Stimulated activated CD8-positive, alpha-beta memory T cell treated with anti-CD3 and anti-CD28 coated beads, Interleukin-7, amount 100 ng/mL, for 4 hours (primary cell): ENCODE measurements at regions not wholly inside any gene's neighbourhood (a gene's known extent, or its start where the extent isn't known, plus 50 kb on each side); places are given as distances from the start of the nearest gene placed in this dataset.

Experiments used
- DNase-seq, 2 donors: peaks; one replicate each; pipeline ENCODE4 v3.0.0-alpha.2; 2020; ENCODE audit warnings: low read depth in 2 of 2

DNA sequence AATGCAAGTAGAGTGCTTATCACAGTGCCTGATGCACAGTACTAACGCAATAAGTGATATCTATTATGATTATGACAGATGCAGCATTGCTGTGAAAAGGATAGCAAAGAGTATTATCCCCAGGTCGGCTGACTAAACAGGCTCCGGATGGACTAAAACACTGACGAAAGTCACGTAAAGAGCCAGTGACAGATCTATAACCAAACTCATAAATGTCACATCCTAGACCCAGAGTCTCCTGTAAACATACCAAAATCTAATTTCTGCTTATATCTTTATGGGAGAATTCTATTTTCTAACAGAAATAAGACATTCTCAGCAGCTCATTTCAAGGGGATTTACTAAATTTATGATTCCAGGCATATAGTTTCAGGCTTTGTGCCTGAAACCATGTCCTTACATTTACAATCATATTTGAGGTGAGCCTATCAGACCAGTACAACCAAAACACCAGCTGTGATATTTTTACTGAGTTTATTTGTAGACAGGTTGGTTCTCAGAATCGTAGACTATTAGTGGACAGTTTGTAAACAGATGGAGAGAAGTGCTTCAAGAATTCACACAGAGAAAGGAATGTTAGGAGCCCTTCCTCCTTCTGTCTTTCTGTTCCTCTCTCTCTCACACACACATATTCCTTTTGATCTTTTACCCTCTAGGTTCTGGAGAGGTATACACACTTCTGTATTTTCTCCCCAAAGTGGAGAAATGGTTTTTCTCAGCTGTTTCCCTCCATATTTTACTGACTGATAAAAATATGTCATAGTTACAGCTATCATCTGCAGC lies 52.4 kb upstream of the WDR26 start:
- DNase-seq = no peak

DNA sequence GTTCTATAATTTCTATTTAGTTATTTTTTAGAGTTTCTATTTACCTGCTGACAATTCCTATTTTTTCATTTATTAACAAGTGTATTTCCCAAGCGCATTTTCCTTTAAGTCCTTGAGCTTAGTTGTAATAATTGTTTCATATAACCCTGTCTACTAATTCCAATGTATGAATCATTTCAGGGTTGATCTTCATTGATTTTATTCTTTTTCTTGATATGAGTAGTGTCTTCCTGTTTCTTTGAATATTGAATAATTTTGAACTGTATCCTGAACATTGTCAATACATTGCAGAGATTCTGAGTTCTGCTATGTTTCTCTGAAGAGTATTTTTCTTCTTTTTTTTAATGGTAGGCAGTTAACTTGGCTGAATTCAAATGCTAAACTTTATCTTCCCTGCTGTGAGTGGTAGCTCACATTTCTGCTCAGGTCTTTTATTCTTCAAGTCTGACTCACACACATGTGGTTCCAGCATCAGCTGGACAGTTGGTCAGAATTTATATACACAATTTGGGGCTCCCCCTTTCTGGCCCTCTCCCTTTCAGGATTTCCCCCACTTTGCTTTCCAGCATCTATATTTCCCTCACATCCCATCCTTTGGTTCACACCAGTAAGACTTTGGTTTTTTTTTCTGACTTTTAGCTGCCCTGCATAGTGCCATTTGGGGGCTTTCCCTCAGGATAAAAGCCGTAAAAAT lies 54.4 kb upstream of the WDR26 start:
- no peak for DNase-seq

GRCh38 chr1:224489534-224490365 lies 55.2 kb upstream of the WDR26 start:
- no peak for DNase-seq

- no peak for DNase-seq
These were observed 56.2 kb upstream of the WDR26 start for GRCh38 chr1:224490549-224491537.

DNA sequence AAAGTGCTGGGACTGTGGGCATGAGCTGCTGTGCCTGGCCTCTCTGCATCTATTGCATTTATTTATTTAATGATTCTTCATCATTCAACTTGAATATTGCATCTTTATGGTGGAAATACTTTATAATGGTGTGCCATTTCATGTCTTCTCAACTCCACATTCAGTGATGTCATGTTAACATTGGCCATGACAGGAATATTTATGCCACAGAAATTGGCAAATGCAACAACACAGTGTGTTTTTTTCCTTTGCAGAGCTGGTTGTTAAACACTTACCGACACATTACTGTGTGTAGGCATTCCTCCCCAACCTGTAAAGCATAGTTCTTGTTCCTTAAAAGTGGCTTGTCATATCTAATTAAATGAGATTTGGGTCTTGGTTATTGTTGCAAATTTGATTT lies 57.4 kb upstream of the WDR26 start:
- no peak for DNase-seq

GRCh38 chr1:224492632-224493031 lies 58.0 kb upstream of the WDR26 start:
- no peak for DNase-seq

DNA sequence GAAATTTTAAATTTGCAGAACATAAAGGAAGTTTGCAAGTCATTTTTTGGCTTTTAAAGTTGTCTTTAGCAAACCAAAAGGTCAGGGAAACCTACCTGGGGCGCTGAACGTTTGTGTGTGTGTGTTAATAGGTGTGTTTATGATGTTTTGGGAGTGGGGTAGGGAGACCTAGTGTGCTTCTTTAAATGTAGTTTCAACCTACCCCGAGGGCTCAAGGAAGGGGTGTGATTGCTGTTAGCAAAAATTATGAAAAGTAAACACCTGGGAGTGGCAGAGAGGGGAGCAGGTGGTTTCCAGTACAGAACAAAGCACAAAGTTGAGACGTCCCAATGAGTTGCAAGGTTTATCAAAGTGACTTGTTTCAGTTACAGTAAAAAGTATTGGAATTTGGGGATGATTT lies 58.7 kb upstream of the WDR26 start:
- DNase-seq = no peak

- DNase-seq = no peak
These were observed 59.7 kb upstream of the WDR26 start for GRCh38 chr1:224494343-224494742.

DNA sequence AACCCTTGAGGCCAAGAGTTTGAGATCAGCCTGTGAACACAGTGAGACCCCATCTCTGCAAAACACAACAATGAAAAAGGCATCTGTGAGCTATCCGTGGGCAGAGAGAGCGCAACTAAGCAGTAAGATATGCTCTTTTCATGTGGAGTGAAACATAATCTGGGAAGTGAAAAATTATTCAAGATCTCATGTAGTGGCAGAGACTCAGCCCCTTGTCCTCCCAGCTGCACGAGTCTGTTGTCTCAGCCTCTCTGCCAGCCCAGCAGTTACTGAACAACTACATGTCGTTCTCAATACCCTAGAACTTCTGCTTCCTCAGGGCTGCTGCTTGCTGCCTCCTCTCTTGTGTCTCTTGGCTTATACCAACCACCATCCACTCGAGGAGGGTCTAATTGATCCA lies 61.3 kb upstream of the WDR26 start:
- no peak for DNase-seq

DNA sequence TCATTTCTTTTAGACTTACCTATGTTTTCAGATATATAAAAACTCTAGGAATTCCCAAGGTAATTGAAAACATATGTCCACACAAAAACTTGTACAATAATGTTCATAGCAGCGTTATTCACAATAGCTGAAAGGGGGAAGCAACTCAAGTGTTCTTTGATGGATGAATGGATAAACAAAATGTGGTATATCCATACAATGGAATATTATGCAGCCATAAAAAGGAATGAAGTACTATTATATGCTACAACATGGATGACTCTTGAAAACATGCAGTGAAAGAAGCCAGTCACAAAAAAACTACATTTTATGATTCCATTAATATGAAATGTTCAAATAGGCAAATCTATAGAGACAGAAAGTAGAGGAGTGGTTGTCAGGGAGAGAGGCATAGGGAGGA lies 62.2 kb upstream of the WDR26 start:
- DNase-seq = no peak

GRCh38 chr1:224497714-224498573 lies 63.3 kb upstream of the WDR26 start:
- DNase-seq = peak; percentile 31 to 52

GRCh38 chr1:224498574-224499170 lies 64.1 kb upstream of the WDR26 start:
- no peak for DNase-seq

DNA sequence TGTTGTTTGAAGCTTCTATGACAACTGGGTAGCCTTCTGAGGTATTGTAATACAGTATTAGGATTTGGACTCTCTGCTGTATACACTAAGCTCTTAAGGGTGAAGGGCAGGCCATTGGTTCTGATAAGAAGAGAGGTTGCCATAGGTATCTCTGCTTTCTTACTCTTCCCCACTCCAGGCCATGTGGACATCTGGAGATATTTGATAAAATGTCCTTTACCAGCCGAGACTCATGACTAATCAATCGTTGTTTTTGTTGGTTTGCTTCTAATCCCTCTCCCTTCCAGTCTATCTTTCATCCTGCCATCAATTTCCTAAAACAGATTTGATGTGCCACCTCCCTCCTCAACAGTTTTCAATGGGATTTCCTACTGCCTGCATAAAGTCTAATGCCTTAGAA lies 64.6 kb upstream of the WDR26 start:
- DNase-seq = no peak

- no peak for DNase-seq
These were observed 66.2 kb upstream of the WDR26 start for GRCh38 chr1:224500796-224501195.

- no peak for DNase-seq
These were observed 67.2 kb upstream of the WDR26 start for GRCh38 chr1:224501836-224502235.

DNA sequence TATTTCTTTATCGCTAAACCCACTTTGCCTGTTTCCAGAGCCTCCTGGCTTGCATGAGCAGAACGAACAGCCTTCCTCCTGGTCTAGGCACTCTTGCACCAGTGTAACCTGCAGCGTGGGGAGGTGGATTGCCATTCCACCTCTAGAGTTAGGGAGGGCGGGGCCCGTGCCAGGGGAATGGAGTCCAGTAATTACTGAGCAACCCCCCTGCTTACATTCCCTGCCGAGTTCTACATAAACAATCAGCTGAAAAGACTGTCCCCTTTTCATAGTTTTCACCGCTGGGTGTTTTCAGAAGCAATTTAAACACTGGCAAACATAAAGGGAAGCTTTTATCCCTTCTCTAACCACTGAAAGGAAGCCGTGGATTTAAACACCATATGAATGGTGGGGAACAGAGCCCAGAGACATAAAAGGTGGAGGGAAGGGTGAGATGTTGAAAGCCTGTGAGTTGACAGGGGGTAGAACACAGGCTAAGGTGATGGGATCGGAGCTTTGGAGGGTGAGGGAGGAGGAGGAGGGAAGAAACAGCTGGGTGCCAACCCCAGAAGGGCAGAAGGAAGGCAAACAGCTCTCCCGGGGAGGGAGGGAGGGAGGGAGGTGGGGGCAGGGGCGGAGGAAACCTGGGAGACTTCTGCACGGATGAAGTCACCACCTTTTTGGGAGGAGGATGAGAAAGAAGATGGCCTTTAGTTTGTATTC lies 68.0 kb upstream of the WDR26 start:
- no peak for DNase-seq

DNA sequence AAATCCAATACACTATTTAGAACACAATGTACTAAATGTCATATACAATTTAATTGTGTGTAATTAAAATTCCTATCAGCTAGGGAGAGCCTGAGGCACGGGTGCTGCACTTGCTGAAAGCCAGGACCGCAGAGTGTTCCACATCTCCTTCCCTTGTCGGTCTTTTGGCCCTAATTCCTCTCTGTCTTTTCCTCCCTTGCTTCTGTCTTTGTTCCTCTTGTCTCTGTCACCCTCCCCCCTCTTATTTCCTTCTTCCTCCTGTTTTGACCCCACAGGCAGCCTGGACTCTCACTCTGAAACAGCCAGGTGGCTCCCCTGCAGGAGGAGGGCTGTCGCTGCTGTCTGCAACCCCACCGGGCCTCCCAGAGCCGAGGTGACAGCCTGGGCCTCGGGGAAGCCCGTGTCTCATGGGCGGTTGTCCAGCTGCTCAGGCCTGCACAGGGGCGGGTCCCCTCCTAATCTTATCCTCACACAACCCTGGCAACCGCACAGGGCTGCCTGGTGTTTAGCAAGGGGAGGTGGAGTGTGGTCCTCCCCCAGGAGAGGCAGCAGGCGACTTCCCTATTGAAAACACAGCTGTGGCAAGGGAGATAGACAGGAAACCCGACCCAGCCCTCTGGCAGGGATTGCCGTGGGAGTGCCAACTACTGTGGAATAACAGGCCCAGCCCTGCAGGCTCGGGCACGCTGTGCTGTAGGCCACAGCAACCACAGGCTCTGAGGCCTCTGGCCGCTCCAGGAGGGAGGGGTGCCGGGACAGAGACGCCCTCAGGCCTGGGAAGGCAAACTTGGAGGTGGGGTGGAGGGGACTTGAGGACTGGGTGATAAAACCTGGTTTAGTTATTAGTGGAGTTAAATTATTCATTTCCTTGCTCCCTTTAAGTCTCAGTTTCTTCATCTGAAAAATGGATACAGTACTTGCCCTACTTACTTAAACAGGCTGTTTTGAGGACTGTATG lies 68.8 kb upstream of the WDR26 start:
- no peak for DNase-seq
